CD14-positive monocyte (primary cell): ENCODE measurements at regions not wholly inside any gene's neighbourhood (a gene's known extent, or its start where the extent isn't known, plus 50 kb on each side); places are given as distances from the start of the nearest gene placed in this dataset.

Experiments
- DNase-seq, 3 donors: peaks; one replicate each; pipeline ENCODE4 v3.0.0-alpha.2; 2011 to 2022
- H2AFZ ChIP-seq: 2 replicates; pipeline ENCODE4 v1.6.0; 2012; ENCODE audit warnings: mild to moderate bottlenecking, low read depth, low read length, inconsistent platforms; ENCODE audit not compliant: insufficient read depth, poor library complexity, severe bottlenecking
- H3K27ac ChIP-seq, 2 donors: 1 replicate in 1 of 2; 2 replicates in 1 of 2; pipeline ENCODE4 v1.5.1; 2012 to 2013; ENCODE audit warnings: low read length in 2 of 2, control low read depth in 1 of 2, inconsistent platforms in 1 of 2, low read depth in 1 of 2, mild to moderate bottlenecking in 1 of 2
- H3K27me3 ChIP-seq, 2 donors: one replicate each; pipeline versions ENCODE4 v1.6.0 to v1.6.1; 2011 to 2013; ENCODE audit warnings: low read length in 2 of 2; ENCODE audit not compliant: control insufficient read depth in 2 of 2, insufficient read depth in 2 of 2
- H3K36me3 ChIP-seq, 2 donors: replicated peaks in 1 of 2; 1 replicate in 1 of 2; 2 replicates in 1 of 2; pipeline versions ENCODE4 v1.5.1 to v1.6.1; 2012 to 2013; ENCODE audit warnings: low read length in 2 of 2, control low read depth in 1 of 2, inconsistent platforms in 1 of 2, mild to moderate bottlenecking in 1 of 2; ENCODE audit not compliant: insufficient read depth in 2 of 2, control insufficient read depth in 1 of 2
- H3K4me1 ChIP-seq, 2 donors: 1 replicate in 1 of 2; 2 replicates in 1 of 2; pipeline versions ENCODE4 v1.5.1 to v1.6.1; 2012 to 2013; ENCODE audit warnings: low read length in 2 of 2, control low read depth in 1 of 2, inconsistent platforms in 1 of 2, mild to moderate bottlenecking in 1 of 2, moderate library complexity in 1 of 2; ENCODE audit not compliant: insufficient read depth in 2 of 2, control insufficient read depth in 1 of 2
- H3K4me2 ChIP-seq: replicated peaks from 2 replicates; pipeline ENCODE3; 2012; ENCODE audit warnings: low read length, moderate library complexity, mild to moderate bottlenecking; ENCODE audit not compliant: poor library complexity, severe bottlenecking; ENCODE audit errors: extremely low read depth
- H3K4me3 ChIP-seq, 3 experiments: fragments of 200-600 bp in 1 of 3; sonication (generic) in 1 of 3; replicated peaks in 1 of 3; 1 replicate in 2 of 3; 2 replicates in 1 of 3; pipeline ENCODE4 v1.5.1; 2011 to 2013; ENCODE audit warnings: low read length in 3 of 3, mild to moderate bottlenecking in 3 of 3, control low read depth in 2 of 3, low read depth in 2 of 3, inconsistent platforms in 1 of 3, moderate library complexity in 1 of 3
- H3K79me2 ChIP-seq: 2 replicates; pipeline ENCODE4 v1.6.0; 2012; ENCODE audit warnings: mild to moderate bottlenecking, control low read depth, inconsistent platforms, low read length, moderate library complexity; ENCODE audit not compliant: insufficient read depth
- H3K9ac ChIP-seq: 2 replicates; pipeline ENCODE4 v1.6.0; 2017; ENCODE audit warnings: low read length, mild to moderate bottlenecking; ENCODE audit not compliant: insufficient read depth, poor library complexity, severe bottlenecking
- H3K9me3 ChIP-seq, 2 donors: replicated peaks in 1 of 2; 1 replicate in 1 of 2; 2 replicates in 1 of 2; pipeline versions ENCODE4 v1.5.1 to v1.6.1; 2012 to 2013; ENCODE audit warnings: low read length in 2 of 2, control low read depth in 1 of 2; ENCODE audit not compliant: control insufficient read depth in 1 of 2, insufficient read depth in 1 of 2
- H4K20me1 ChIP-seq: 2 replicates; pipeline ENCODE4 v1.6.0; 2012; ENCODE audit warnings: mild to moderate bottlenecking, low read length, control low read depth, moderate library complexity; ENCODE audit not compliant: insufficient read depth
- H3K27ac Mint-ChIP-seq, 7 donors: one replicate each; pipeline ENCODE4 v1.8.0; 2020; ENCODE audit warnings: mild to moderate bottlenecking in 7 of 7, mixed read lengths in 7 of 7, moderate library complexity in 6 of 7, inconsistent platforms in 2 of 7
- H3K27me3 Mint-ChIP-seq, 3 donors: one replicate each; pipeline ENCODE4 v1.8.0; 2021 to 2022; ENCODE audit warnings: low read depth in 3 of 3, mild to moderate bottlenecking in 3 of 3, mixed read lengths in 3 of 3, moderate library complexity in 3 of 3, inconsistent platforms in 1 of 3
- H3K36me3 Mint-ChIP-seq, 2 donors: one replicate each; pipeline ENCODE4 v1.8.0; 2020; ENCODE audit warnings: mixed read lengths in 2 of 2, inconsistent platforms in 1 of 2, mild to moderate bottlenecking in 1 of 2
- H3K4me1 Mint-ChIP-seq: one replicate; pipeline ENCODE4 v1.8.0; 2020; ENCODE audit warnings: mild to moderate bottlenecking, mixed read lengths
- H3K4me3 Mint-ChIP-seq, 2 donors: one replicate each; pipeline ENCODE4 v1.8.0; 2020; ENCODE audit warnings: mild to moderate bottlenecking in 2 of 2, mixed read lengths in 2 of 2, moderate library complexity in 1 of 2
- H3K9me3 Mint-ChIP-seq, 7 donors: one replicate each; pipeline ENCODE4 v1.8.0; 2020 to 2022; ENCODE audit warnings: mixed read lengths in 7 of 7, mild to moderate bottlenecking in 6 of 7, moderate library complexity in 6 of 7, inconsistent platforms in 2 of 7
- CTCF ChIP-seq: fragments of 200-600 bp; IDR thresholded peaks from one replicate; pipeline ENCODE4 v1.8.0; 2022; ENCODE audit warnings: antibody characterized with exemption, mild to moderate bottlenecking
- WGBS: methylation state at CpG from one replicate; pipeline ENCODE4 v1.1.5; 2013; ENCODE audit warnings: missing lambda C conversion rate; ENCODE audit not compliant: insufficient coverage; 5-methylcytosine and 5-hydroxymethylcytosine counted together
- intact Hi-C, 2 donors: fragments of 100-400 bp; cut with micrococcal nuclease; formaldehyde crosslinking; loops; one replicate each; pipeline versions ENCODE4 v1.15.0 to v1.15.1; 2023

DNA sequence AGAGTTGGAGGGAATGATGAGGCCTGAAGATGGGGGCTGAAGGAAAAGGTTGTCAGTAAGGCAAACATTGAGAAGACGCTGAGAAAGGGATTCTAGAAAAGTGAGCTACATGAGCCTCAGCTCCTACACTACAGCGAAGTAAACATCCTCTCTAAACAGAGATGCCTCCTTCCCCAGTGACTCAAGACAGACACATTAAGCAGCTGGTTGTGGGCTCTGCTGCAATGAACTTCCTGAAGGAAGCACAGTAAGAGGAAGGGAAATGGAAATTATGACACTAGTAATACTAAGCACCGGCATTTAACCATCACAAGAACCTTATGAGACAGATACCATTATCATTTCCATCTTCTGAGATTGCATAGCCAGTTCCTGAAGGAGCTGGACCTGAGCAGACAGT lies 190.5 kb downstream of the C11orf87 start:
- Mint-ChIP-seq H3K4me1 (no peaks in the 10 kb centered on the region), H3K9me3 (peaks cover 0 to 7% (median 2%) of the 10 kb centered on the region in 7 donors), H3K27me3 (no peaks in the 10 kb centered on the region), H3K36me3 (no peaks in the 10 kb centered on the region), H3K27ac (no peak overlapping the region), H3K4me3 (no peak overlapping the region)
- H2AFZ ChIP-seq, result no peak overlapping the region
- no peaks in the 10 kb centered on the region for H3K4me1 ChIP-seq
- H3K79me2 ChIP-seq, result no peaks in the 10 kb centered on the region
- WGBS, result no CpG with 5 or more reads among the region's 3 CpGs
- no peaks in the 10 kb centered on the region for H3K27me3 ChIP-seq
- no peak for DNase-seq
- no peaks in the 10 kb centered on the region for H4K20me1 ChIP-seq
- no peak overlapping the region for H3K9ac ChIP-seq
- no peak overlapping the region for H3K27ac ChIP-seq
- intact Hi-C loops, result no loop called here
- H3K4me3 ChIP-seq, result no peak overlapping the region
- H3K4me2 ChIP-seq, result no peak overlapping the region
- H3K36me3 ChIP-seq, result no peaks in the 10 kb centered on the region
- H3K9me3 ChIP-seq, result no peaks in the 10 kb centered on the region
- no peak for TF ChIP-seq CTCF

- TF ChIP-seq CTCF, result no peak
- no peak overlapping the region for H3K27ac Mint-ChIP-seq
- intact Hi-C loops, result no loop called here
- H3K4me2 ChIP-seq, result no peak overlapping the region
- no peaks in the 10 kb centered on the region for H3K36me3 ChIP-seq
- no peaks in the 10 kb centered on the region for H3K27me3 ChIP-seq
- no peak overlapping the region for H3K4me3 ChIP-seq
- H3K4me1 ChIP-seq, result no peaks in the 10 kb centered on the region
- peaks cover 0 to 10% (median 3%) of the 10 kb centered on the region in 7 donors for H3K9me3 Mint-ChIP-seq
- H3K27ac ChIP-seq, result no peak overlapping the region
- H3K79me2 ChIP-seq, result no peaks in the 10 kb centered on the region
- H3K9ac ChIP-seq, result no peak overlapping the region
- no peaks in the 10 kb centered on the region for H3K27me3 Mint-ChIP-seq
- DNase-seq, result no peak
- 83% methylated on average over 2 of the region's 4 CpGs for WGBS
- no peaks in the 10 kb centered on the region for H4K20me1 ChIP-seq
- no peaks in the 10 kb centered on the region for H3K4me1 Mint-ChIP-seq
- no peak overlapping the region for H2AFZ ChIP-seq
- H3K4me3 Mint-ChIP-seq, result no peak overlapping the region
- no peaks in the 10 kb centered on the region for H3K9me3 ChIP-seq
- no peaks in the 10 kb centered on the region for H3K36me3 Mint-ChIP-seq
These were observed 197.5 kb downstream of the C11orf87 start for GRCh38 chr11:109619498-109619897.
